G401 (cell line): ENCODE measurements at regions not wholly inside any gene's neighbourhood (a gene's known extent, or its start where the extent isn't known, plus 50 kb on each side); places are given as distances from the start of the nearest gene placed in this dataset.

ENCODE experiments used
- DNase-seq: peaks from one replicate; pipeline ENCODE4 v3.0.0-alpha.2; 2015; ENCODE audit warnings: low spot score
- in situ Hi-C: cut with HindIII; loops from 2 replicates; pipeline ENCODE4 v1.10.0; 2016; ENCODE audit warnings: low sequenced_read_pairs, mixed read lengths

DNA sequence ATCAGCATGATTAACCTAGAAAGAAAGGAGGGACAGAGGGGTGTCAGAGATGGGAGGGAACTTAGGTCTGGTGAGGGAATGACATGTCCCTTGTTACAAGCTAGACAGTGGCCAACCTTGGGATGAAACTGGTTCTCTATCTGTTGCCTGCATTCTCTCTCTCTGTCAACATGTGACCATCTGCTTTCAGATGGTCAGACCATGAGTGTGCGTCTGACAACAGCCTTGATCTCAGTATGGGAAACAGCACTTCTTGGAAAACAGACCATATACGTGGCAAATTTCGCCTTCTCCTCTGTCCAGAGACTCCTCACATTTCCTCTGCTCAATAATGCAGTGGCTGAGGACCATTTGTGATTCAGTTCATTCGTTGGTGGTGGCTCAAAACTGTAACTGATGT lies 845.9 kb downstream of the TYW1 start:
- DNase-seq: peak; percentile 53
- in situ Hi-C loops: no loop called here

DNA sequence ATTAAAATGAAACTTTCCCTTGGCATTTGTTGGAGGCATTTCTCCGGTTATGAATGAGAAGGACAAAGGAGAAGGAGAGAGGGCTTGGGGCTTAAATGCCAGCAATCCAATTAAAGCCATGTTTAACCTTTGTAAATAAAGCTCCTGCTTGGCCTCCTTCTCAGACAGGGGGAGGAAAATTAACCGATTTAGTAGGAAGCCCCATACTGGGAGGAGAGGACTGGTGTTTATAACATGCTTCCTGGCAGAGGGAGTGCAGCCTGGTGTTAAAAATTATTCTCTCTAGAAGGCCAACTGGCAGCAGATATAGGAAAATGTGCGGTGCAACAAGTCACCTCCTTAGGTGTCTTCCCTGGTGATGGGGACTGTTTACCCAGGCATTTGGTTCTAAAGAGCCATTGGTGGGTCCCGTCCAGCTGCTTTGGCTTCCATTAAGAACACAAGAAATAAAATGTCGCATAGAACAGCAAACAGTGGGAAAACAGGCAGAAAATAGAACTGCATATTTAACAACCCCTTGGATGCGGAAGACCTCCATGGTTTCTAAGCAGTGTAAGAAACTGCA lies 846.5 kb downstream of the TYW1 start:
- in situ Hi-C loops: no loop called here
- DNase-seq: peak; percentile 85

DNA sequence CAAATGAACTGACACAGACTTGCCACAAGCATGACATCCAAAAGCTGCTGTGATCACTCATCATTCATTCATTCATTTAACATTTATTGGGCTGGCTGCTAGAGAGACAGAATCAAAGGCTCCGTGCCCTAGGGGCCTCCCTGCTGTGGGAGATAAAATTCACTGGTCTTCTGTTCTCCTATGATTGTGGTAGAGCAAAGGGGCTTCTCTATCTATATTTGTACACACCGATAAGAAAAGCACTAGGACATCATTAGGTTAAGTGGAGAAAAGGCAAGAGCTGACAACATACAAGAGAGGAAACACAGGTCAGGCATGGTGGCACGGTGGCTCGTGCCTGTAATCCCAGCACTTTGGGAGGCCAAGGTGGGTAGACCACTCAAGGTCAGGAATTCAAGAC lies 847.0 kb downstream of the TYW1 start:
- in situ Hi-C loops: no loop called here
- no peak for DNase-seq

DNA sequence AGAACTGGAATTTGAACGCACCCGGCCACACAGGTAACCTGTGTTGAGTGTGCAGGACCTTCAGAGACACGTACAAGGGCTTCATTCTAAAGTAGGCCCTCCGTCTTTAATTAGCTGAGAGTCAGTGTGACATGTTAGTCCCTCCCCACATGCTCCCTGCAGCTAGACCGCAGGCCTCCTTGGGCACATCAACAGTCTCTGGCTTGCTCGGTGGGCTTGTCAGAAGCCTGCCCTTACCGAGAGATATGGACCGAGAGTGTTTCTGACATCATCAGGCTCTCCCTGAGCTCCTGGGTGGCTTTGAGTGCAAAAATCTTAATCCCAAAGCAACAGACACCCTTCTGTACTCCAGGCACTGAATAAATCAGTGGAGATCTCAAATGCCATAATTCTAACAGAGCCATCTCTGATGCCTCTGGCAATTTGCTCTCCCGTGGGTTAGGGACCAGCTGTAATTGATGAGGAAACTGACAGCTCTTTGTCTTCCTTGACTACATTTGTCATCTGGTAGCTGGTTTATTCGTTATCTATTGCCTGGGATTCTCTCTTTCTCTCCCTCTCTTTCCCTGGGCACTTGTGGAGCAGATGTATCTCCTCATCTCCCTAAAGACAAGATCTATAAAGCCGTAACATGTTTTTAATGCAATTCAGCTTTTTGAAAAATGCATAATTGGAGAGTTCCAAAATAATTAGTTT lies 850.6 kb downstream of the TYW1 start:
- in situ Hi-C loops: no loop called here
- no peak for DNase-seq

DNA sequence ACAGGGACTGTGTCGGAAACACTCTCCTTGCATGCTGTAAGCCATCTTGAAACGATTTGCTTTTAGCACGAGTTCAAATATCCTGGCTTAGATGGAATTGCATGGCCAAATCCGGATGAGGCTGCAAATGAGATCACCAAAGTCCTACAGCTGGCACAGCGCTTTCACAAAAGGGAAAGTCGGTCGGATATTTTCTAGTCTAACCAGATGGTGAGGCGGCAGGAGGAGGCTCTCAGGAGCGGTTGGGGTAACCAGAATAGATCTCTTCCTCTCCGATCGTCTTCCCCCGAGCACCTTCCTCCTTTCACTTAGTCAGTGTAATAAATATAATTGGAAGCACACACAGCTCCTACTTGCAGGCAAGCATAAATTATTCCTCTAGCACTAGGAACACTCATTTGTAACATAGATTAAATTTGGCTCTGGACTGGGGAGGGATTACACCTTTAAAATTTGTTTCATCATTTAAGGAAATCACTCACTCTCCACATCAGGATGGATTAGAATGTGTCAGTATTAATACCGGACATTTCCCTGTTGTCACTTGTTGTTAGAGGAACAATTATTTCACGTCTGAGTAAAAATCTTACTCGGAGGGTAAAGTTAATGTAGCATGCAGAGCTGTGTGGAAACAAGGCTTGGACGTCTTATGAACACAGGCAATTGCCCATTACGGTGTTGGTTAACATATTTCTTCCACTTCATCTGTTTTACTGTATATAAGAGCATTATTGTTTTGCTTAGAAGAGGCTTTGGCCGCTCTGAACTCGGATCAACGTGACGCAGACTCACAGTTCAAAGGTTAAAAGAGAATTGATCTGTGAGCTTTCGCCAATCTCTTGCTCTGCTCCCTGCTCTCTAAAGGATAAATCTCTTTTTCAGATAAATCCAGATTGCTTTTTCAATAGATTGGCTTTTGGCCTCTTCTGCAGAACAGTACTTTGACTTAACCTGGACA lies 857.9 kb downstream of the TYW1 start:
- peak; percentile 75 for DNase-seq
- in situ Hi-C loops: no loop called here

DNA sequence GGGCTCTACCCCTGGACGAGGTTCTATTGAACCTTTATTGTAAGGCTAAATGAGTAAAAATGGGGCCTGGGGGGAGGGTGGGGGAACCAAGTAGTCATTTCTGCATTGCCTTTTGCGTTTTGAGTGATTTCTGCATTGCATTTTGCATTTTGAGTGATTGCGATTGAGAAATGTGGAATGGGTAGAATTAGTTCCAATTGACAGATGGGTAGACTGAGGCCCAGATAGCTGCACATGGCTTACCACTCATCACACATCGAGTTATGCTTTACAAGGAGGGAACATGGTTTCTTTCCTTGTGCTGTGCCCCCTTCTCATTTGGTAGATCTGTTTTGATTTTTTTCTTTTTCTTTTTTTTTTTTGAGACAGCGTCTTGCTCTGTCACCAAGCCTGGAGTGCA lies 858.7 kb downstream of the TYW1 start:
- no peak for DNase-seq
- in situ Hi-C loops: no loop called here

DNA sequence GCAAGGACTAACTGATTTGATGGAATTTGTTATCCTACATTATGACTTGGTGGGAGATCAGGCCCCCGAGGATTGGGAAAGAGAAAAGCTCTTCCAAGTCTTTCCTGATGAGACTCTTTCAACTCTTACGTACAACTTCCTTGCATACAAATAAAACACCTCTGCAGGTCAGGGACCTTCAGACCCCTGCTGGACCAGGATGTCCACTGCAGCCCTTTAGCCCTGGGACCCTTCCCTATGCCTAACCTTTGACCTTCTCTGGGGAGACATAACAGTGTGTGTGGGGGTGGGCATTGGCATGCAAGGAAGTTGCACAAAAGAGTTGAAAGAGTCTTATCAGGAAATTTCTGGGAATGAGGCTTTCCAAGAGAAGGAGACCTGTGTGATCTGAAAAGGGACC lies 859.4 kb downstream of the TYW1 start:
- in situ Hi-C loops: no loop called here

DNA sequence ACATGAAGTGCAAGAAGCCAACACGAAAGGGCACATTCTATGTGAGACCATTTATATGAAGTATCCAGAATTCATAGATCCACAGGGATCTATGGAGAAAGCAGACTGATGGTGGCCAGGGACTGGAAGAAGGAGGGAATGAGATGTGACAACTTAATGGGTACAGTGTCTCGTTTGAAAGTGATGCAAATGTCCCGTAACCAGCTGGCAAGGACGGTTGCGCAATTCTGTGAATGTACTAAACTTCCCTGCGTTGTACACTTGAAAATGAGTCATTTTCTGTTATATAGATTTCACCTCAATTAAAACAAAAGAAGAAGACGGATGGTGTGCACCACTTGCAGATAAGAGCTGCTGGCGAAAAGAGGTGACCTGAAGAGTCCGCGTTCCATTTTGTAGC lies 861.1 kb downstream of the TYW1 start:
- in situ Hi-C loops: no loop called here
- DNase-seq: no peak

More for the DNA sequence above, 859.4 kb downstream of the TYW1 start:
- DNase-seq: no peak

DNA sequence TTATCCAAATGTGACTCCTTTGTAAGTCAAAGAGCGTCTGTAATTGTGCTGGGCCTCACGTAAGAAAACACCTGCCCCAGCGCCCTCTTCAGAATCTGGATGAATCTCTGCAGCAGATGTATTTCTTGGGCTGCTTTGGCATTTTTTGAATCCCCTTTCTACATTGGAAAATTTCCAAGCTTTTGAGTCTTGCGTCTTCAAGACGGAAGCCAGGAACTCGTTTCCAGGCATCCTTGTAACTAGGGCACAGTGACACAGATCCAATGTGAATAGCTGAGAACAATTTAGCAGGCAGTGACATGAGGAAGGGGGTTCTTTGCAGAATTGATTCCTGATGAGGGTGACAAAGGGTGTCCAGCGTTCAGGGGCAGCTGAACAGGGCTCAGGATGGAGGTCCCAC lies 862.3 kb downstream of the TYW1 start:
- no peak for DNase-seq

DNA sequence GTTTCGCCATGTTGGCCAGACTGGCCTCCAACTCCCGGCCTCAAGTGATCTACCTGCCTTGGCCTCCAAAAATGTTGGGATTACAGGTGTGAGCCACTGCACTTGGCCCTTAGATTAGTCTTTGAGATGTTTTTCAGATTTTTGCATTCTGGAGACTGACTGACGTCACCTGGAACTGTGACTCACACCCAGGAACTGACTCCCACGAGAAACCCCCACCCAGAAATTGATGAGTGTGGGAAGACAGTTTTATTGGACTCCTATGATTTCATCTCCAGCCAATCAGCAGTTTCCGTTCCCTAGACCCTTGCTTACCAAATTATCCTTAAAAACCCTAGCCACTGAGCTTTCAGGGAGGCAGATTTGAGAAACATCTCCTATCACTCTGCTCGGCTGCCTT lies 867.3 kb downstream of the TYW1 start:
- no peak for DNase-seq
- in situ Hi-C loops: no loop called here

More for the DNA sequence above, 862.3 kb downstream of the TYW1 start:
- in situ Hi-C loops: no loop called here

DNA sequence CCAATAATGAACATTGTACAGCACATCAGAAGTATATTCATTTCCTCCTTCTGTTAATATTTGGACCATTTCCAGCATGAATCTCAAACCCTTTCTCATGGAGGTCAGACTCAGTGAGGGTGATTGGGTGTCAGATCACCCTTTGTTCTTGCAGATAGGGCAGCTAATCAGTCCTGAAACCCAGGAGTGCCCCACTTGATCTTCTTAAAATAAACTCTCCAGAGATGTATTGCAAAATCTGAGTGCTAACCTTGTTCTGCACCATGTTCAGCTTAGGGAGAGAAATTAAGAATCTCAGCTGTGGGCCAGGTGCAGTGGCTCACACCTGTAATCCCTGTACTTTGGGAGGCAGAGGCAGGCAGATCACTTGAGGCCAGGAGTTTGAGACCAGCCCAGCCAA lies 869.4 kb downstream of the TYW1 start:
- no peak for DNase-seq
- in situ Hi-C loops: no loop called here

DNA sequence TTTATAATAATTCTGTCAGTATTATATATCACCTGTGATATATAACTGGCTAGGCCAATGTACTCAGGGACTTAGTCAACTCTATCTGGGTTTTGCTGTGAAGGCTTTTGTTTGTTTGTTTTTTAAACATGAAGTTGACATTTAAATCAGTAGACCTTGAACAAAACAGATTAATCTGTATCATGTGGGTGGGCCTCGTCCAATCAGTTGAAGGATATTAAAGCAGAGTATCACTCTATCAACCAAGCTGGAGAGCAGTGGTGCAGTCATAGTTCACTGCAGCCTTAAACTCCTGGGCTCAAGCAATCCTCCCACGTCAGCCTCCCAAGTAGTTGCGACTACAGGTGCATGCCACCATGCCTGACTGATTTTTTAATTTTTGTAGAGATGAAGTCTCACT lies 870.2 kb downstream of the TYW1 start:
- in situ Hi-C loops: no loop called here
- no peak for DNase-seq

DNA sequence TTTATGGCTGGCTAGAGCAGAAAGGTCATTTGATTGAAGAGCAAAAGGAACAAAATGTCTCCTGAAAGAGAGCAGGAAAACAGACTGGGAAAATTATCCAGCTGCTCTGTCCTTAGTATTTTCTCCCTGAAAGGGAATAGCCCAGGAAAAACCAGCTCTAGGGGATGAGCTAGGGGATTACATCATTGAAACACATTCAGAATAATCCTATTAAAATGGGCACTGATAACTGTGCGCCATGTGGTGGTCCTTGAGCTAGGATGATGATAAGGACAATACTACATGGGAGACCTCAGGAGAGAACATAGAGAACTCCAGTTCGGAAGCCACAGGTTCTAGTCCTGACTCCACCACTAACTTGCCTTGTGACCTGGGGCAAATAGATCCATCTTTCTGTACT lies 873.8 kb downstream of the TYW1 start:
- DNase-seq: no peak
- in situ Hi-C loops: no loop called here

DNA sequence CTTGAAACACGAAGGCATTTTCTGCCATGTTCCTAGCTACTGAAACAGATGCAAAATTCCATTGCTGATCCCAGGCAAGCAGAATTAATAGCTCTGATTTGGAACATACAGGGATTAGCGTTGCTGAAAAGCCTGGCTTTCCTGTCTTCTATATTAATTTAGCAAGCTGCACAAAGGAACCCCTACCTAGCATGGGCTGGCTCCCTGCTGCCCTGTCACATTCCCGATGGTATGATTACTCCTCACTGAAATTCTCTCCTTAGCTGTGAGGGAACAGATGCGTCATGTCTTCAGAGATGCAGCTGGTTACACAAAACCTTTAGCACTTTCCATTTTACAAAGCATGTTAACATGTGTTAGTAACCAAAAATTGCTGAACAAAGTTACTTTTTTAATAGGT lies 878.9 kb downstream of the TYW1 start:
- in situ Hi-C loops: no loop called here
- DNase-seq: no peak

DNA sequence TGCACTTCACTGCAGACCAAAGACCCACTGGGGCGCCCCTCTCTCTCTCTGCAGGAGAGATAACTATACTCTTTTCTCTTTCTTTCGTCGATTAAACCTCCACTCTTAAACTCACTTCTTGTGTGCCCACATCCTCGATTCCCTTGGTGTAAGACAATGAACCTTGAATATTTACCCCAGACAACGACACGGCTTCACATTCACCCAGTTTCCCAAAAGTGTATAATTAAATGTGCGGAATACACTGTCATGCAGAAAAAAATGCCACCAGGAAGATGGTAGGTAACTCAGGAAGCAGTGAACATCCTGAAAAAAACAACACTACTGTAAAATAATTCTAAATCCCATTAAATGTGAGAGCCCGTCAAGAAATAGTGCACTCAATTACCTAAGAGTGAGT lies 882.2 kb downstream of the TYW1 start:
- in situ Hi-C loops: no loop called here
- DNase-seq: no peak

DNA sequence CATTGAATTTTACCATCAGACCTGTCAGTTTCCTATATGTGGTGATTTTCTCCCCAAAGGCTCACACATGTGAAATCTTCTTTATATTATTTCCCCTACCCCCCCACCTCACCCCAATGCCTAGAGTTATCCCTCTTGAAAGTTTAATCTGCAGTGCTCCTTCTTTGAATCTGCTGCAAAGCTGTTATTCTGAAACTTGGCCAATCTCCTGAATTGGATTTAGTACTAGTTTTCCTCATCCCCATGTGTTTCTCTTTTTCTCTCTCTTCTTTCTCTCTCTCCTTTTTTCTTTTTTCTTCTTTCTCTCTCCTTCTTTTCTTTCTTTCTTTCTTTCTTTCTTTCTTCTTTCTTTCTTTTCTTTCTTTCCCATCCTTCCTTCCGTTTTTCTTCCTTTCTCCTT lies 886.2 kb downstream of the TYW1 start:
- no peak for DNase-seq
- in situ Hi-C loops: no loop called here

DNA sequence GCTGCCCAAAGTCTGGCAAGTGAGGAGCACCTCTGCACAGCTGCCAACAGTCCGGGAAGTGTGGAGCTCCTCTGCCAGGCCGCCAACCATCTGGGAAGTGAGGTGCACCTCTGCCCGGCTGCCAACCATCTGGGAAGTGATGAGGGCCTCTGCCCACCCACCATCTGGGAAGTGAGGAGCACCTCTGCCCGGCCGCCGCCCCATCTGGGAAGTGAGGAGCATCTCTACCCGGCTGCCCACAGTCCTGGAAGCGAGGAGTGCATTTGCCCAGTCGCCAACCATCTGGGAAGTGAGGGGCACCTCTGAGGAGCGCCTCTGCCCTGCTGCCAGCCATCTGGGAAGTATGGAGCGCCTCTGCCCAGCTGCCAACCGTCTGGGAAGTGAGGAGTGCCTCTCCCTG lies 893.7 kb downstream of the TYW1 start:
- DNase-seq: no peak
- in situ Hi-C loops: no loop called here

DNA sequence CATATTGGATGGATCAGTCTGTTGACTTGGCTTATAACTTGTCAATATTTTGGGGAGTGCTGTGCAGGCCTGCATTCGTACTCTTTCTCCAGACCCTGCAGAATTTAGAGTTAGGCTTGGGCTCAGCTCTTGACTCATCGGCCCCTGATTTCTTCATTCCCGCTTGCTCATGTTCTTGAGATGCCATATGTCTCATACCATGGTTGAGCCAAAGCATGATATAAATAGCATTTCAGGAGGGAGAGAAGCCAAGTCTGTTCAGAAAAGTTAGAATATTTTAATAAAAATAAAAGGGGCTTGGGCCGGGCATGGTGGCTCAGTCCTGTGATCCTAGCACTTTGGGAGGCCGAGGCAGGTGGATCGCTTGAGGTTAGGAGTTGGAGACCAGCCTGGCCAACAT lies 898.1 kb downstream of the TYW1 start:
- in situ Hi-C loops: no loop called here
- no peak for DNase-seq

DNA sequence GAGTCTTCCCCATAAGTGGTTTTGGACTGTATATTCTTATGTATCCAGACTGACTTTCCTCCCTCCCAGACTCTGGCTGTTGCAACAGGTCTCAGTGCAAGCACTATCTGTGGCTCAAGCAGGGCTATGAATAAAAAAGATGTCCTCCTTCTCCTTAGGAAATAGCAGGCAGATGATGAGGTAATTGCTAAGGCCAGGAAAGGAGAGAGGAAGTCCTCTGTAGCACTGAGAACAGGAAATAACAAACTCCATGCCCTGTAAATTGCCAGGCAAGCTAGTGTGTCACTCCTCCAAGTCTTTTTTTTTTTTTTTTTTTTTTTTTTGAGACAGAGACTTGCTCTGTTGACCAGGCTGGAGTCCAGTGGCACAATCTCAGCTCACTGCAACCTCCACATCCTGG lies 900.1 kb downstream of the TYW1 start:
- in situ Hi-C loops: no loop called here
- no peak for DNase-seq

DNA sequence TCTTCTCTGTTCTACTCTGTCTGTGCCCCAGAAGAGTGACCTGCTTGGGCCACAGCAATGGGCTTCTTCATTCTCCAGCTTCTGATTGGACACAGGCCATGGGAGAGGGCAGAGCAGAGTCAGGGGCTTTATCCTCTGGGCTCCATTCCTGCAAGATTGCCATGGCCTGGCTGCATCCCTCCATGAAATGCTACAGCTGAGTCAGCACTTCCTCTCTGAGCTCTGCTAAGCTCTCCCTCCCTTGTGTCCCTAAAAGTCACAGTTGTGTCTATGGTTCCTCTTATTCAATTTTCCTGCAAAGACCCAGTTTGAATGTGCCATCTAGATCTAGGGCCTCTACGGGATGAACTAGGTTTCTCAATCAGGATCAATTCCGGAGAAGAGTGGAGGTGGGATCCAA lies 903.8 kb downstream of the TYW1 start:
- in situ Hi-C loops: no loop called here

More for the DNA sequence above, 903.8 kb downstream of the TYW1 start:
- DNase-seq: no peak
